SU-DHL-6 (cell line): ENCODE measurements at regions not wholly inside any gene's neighbourhood (a gene's known extent, or its start where the extent isn't known, plus 50 kb on each side); places are given as distances from the start of the nearest gene placed in this dataset.
"Not testable (repeated sequence)": the region's sequence is repeated elsewhere in the genome, so short reads cannot be mapped to it uniquely, and the experiment has no call there.

Experiments
- H2AFZ ChIP-seq: fragments of 200-600 bp; sonication (generic); 2 replicates; pipeline ENCODE4 v1.6.1; 2014; ENCODE audit warnings: low read depth, mild to moderate bottlenecking, moderate library complexity, mixed read lengths, antibody characterized with exemption, low read length; ENCODE audit not compliant: severe bottlenecking
- H3F3A ChIP-seq: fragments of 200-600 bp; shearing (Covaris generic); 2 replicates; pipeline ENCODE4 v1.6.0; 2016; ENCODE audit warnings: antibody characterized with exemption, mild to moderate bottlenecking; ENCODE audit not compliant: insufficient read depth
- H3K27ac ChIP-seq: fragments of 200-600 bp; sonication (generic); 2 replicates; pipeline ENCODE4 v1.5.1; 2016; ENCODE audit warnings: low read depth, mild to moderate bottlenecking, low read length, moderate library complexity, mixed read lengths
- H3K27me3 ChIP-seq: fragments of 200-600 bp; sonication (generic), shearing (Covaris generic); 2 replicates; pipeline ENCODE4 v1.6.0; 2014; ENCODE audit warnings: mild to moderate bottlenecking, low read length
- H3K36me3 ChIP-seq: fragments of 200-600 bp; sonication (generic); 2 replicates; pipeline ENCODE4 v1.6.1; 2014; ENCODE audit warnings: mild to moderate bottlenecking, low read length, mixed read lengths
- H3K4me2 ChIP-seq: fragments of 300-600, 200-600 bp; shearing (Covaris generic), sonication (generic); 2 replicates; pipeline ENCODE4 v1.6.0; 2014; ENCODE audit warnings: low read length, low read depth, mild to moderate bottlenecking; ENCODE audit not compliant: poor library complexity, severe bottlenecking
- H3K4me3 ChIP-seq: fragments of 200-600 bp; sonication (generic); 2 replicates; pipeline ENCODE4 v1.5.1; 2014; ENCODE audit warnings: antibody characterized with exemption, low read length, mild to moderate bottlenecking, mixed read lengths; ENCODE audit not compliant: insufficient read depth, poor library complexity, severe bottlenecking
- H3K79me2 ChIP-seq: fragments of 200-600 bp; sonication (generic); 2 replicates; pipeline ENCODE4 v1.6.1; 2014; ENCODE audit warnings: mild to moderate bottlenecking, low read length, moderate library complexity; ENCODE audit not compliant: insufficient read depth
- H3K9ac ChIP-seq: fragments of 200-600 bp; sonication (generic); 2 replicates; pipeline ENCODE4 v1.7.0; 2014; ENCODE audit warnings: mild to moderate bottlenecking, low read length
- H3K9me2 ChIP-seq: fragments of 200-600 bp; sonication (generic); replicated peaks from 2 replicates; pipeline ENCODE4 v1.6.1; 2014; ENCODE audit warnings: low read length; ENCODE audit not compliant: insufficient read depth
- H3K9me3 ChIP-seq: fragments of 200-600 bp; sonication (generic); 2 replicates; pipeline ENCODE4 v1.6.1; 2014; ENCODE audit warnings: low read length, mixed read lengths; ENCODE audit not compliant: insufficient read depth
- H4K20me1 ChIP-seq: fragments of 200-600 bp; sonication (generic); 2 replicates; pipeline ENCODE4 v1.6.1; 2014; ENCODE audit warnings: low read depth, mild to moderate bottlenecking, antibody characterized with exemption, low read length, moderate library complexity, mixed read lengths
- CTCF ChIP-seq: fragments of 200-600 bp; sonication (generic); IDR thresholded peaks from one replicate; pipeline ENCODE4 v1.5.1; 2017; ENCODE audit warnings: antibody characterized with exemption, mild to moderate bottlenecking, low read length, moderate library complexity; ENCODE audit not compliant: insufficient read depth, poor library complexity, severe bottlenecking
- EZH2phosphoT487 ChIP-seq: fragments of 200-600 bp; sonication (generic), shearing (Covaris generic); conservative IDR thresholded peaks from 2 replicates; pipeline ENCODE4 v1.6.1; 2018; ENCODE audit warnings: mild to moderate bottlenecking, antibody characterized with exemption, low read length, moderate library complexity, mixed read lengths

GRCh38 chr1:87404296-87404695 lies 75.6 kb downstream of the LMO4 start:
- no peaks in the 10 kb centered on the region for H3K9me3 ChIP-seq
- H3K9me2 ChIP-seq: no peaks in the 10 kb centered on the region
- no peak overlapping the region for H2AFZ ChIP-seq
- TF ChIP-seq EZH2phosphoT487: no peak
- no peak for TF ChIP-seq CTCF
- no peaks in the 10 kb centered on the region for H4K20me1 ChIP-seq
- H3F3A ChIP-seq: peaks cover 68% of the 10 kb centered on the region
- peak overlapping the region; percentile 65 for H3K9ac ChIP-seq
- no peaks in the 10 kb centered on the region for H3K27me3 ChIP-seq
- H3K27ac ChIP-seq: peak overlapping the region; percentile 99
- H3K36me3 ChIP-seq: no peaks in the 10 kb centered on the region
- peaks cover 20% of the 10 kb centered on the region; the same call in 1 of the 2 replicates for H3K79me2 ChIP-seq
- H3K4me2 ChIP-seq: peak overlapping the region; percentile 95
- H3K4me3 ChIP-seq: no peak overlapping the region

GRCh38 chr1:87408665-87409248 lies 80.1 kb downstream of the LMO4 start:
- Histone ChIP-seq H3K9me3 (no peaks in the 10 kb centered on the region), H3K27me3 (no peaks in the 10 kb centered on the region), H3K4me2 (peak overlapping the region; percentile 75), H3K9me2 (no peaks in the 10 kb centered on the region), H3K27ac (peak overlapping the region; percentile 97), H3K4me3 (peak overlapping the region; percentile 45), H3K79me2 (peaks cover 25% of the 10 kb centered on the region; the same call in 1 of the 2 replicates), H4K20me1 (no peaks in the 10 kb centered on the region), H2AFZ (no peak overlapping the region), H3K9ac (peak overlapping the region; percentile 59), H3K36me3 (no peaks in the 10 kb centered on the region), H3F3A (peaks cover 48% of the 10 kb centered on the region)
- TF ChIP-seq CTCF (no peak), EZH2phosphoT487 (no peak)

- peaks cover 24% of the 10 kb centered on the region; the same call in 1 of the 2 replicates for H3K79me2 ChIP-seq
- H3K9me3 ChIP-seq: no peaks in the 10 kb centered on the region
- peaks cover 34% of the 10 kb centered on the region for H3F3A ChIP-seq
- H4K20me1 ChIP-seq: no peaks in the 10 kb centered on the region
- H3K36me3 ChIP-seq: no peaks in the 10 kb centered on the region
- peak overlapping the region; percentile 59 for H3K9ac ChIP-seq
- peak overlapping the region; percentile 45 for H3K4me3 ChIP-seq
- H3K27me3 ChIP-seq: no peaks in the 10 kb centered on the region
- TF ChIP-seq CTCF: no peak
- no peak for TF ChIP-seq EZH2phosphoT487
- H3K4me2 ChIP-seq: peak overlapping the region; percentile 75
- H3K9me2 ChIP-seq: no peaks in the 10 kb centered on the region
- H2AFZ ChIP-seq: no peak overlapping the region
- peak overlapping the region; percentile 97 for H3K27ac ChIP-seq
Measured at GRCh38 chr1:87410776-87411480, 82.2 kb downstream of the LMO4 start.

GRCh38 chr1:87413846-87414245 lies 85.2 kb downstream of the LMO4 start:
- H3K9ac ChIP-seq, H3K4me3 ChIP-seq, H3K9me2 ChIP-seq, H3K27me3 ChIP-seq, H3K4me2 ChIP-seq, H3K36me3 ChIP-seq, H3K9me3 ChIP-seq, H4K20me1 ChIP-seq, H2AFZ ChIP-seq: not testable (repeated sequence)
- Histone ChIP-seq H3F3A (peaks cover 27% of the 10 kb centered on the region), H3K27ac (peak overlapping the region; percentile 97), H3K79me2 (peaks cover 14% of the 10 kb centered on the region; the same call in 1 of the 2 replicates)
